Urothelium cell line (cell line): ENCODE measurements at regions not wholly inside any gene's neighbourhood (a gene's known extent, or its start where the extent isn't known, plus 50 kb on each side); places are given as distances from the start of the nearest gene placed in this dataset.

Experiments
- DNase-seq: peaks from one replicate; pipeline ENCODE4 v3.0.0; 2011; ENCODE audit warnings: low spot score, mixed read lengths
- FAIRE-seq: peaks from 2 replicates; lab custom pipeline; 2011; peaks lifted over from hg19 to GRCh38; lab: Jason Lieb, UNC

- DNase-seq (no peak), FAIRE-seq (no peak)
Measured at GRCh38 chr2:164439885-164440284, 181.4 kb downstream of the GRB14 start.

- FAIRE-seq (no peak), DNase-seq (no peak)
Measured at GRCh38 chr2:164439235-164439634, 182.0 kb downstream of the GRB14 start.

GRCh38 chr2:164438490-164439205 lies 182.6 kb downstream of the GRB14 start:
- FAIRE-seq (no peak), DNase-seq (no peak)

- FAIRE-seq (no peak), DNase-seq (no peak)
Measured at GRCh38 chr2:164436131-164436530, 185.2 kb downstream of the GRB14 start.

- FAIRE-seq (no peak), DNase-seq (peak; percentile 23)
Measured at GRCh38 chr2:164430166-164430783, 191.0 kb downstream of the GRB14 start.

- FAIRE-seq (no peak), DNase-seq (no peak)
Measured at GRCh38 chr2:164429354-164429753, 191.9 kb downstream of the GRB14 start.

- DNase-seq (no peak), FAIRE-seq (no peak)
Measured at GRCh38 chr2:164427111-164427510, 194.2 kb downstream of the GRB14 start.

- DNase-seq: no peak
- FAIRE-seq: no peak
Measured at GRCh38 chr2:164420787-164421186, 200.5 kb downstream of the GRB14 start.

GRCh38 chr2:164412831-164413230 lies 208.5 kb downstream of the GRB14 start:
- no peak for DNase-seq
- no peak for FAIRE-seq

GRCh38 chr2:164389411-164389810 lies 231.9 kb downstream of the GRB14 start:
- DNase-seq: no peak
- FAIRE-seq: no peak

GRCh38 chr2:164388511-164388910 lies 232.8 kb downstream of the GRB14 start:
- FAIRE-seq (peak; percentile 35), DNase-seq (peak; percentile 77)

- no peak for FAIRE-seq
- DNase-seq: no peak
Measured at GRCh38 chr2:164386231-164386630, 235.1 kb downstream of the GRB14 start.

- DNase-seq: no peak
- FAIRE-seq: no peak
Measured at GRCh38 chr2:164384434-164384833, 236.8 kb downstream of the GRB14 start.

GRCh38 chr2:164371916-164372315 lies 249.4 kb downstream of the GRB14 start:
- FAIRE-seq (no peak), DNase-seq (peak; percentile 10)

GRCh38 chr2:164369366-164369765 lies 251.9 kb downstream of the GRB14 start:
- DNase-seq: no peak

GRCh38 chr2:164368896-164369295 lies 252.4 kb downstream of the GRB14 start:
- no peak for FAIRE-seq

More at GRCh38 chr2:164369366-164369765, 251.9 kb downstream of the GRB14 start:
- FAIRE-seq: no peak

GRCh38 chr2:164363646-164364045 lies 257.6 kb downstream of the GRB14 start:
- FAIRE-seq (no peak), DNase-seq (no peak)

More at GRCh38 chr2:164368896-164369295, 252.4 kb downstream of the GRB14 start:
- no peak for DNase-seq

- FAIRE-seq: no peak
Measured at GRCh38 chr2:164351536-164351935, 269.7 kb downstream of the GRB14 start.

GRCh38 chr2:164335947-164336346 lies 285.3 kb downstream of the GRB14 start:
- no peak for FAIRE-seq
- no peak for DNase-seq

More at GRCh38 chr2:164351536-164351935, 269.7 kb downstream of the GRB14 start:
- DNase-seq: no peak

- DNase-seq (no peak), FAIRE-seq (no peak)
Measured at GRCh38 chr2:164335128-164335527, 286.2 kb downstream of the GRB14 start.

GRCh38 chr2:164328310-164328709 lies 293.0 kb downstream of the GRB14 start:
- no peak for FAIRE-seq
- DNase-seq: no peak

GRCh38 chr2:164323978-164324377 lies 297.3 kb downstream of the GRB14 start:
- no peak for FAIRE-seq
- DNase-seq: no peak
